H1 (cell line): ENCODE measurements at regions not wholly inside any gene's neighbourhood (a gene's known extent, or its start where the extent isn't known, plus 50 kb on each side); places are given as distances from the start of the nearest gene placed in this dataset.

Experiments used
- CTCF ChIA-PET: fragments of 300-600 bp; sonication (Branson Sonifier 250); formaldehyde crosslinking; loops from one replicate; lab custom pipeline; 2021; ENCODE audit not compliant: partially characterized antibody; lab: Charles Lee
- POLR2A ChIA-PET: fragments of 300-600 bp; sonication (Branson Sonifier 250); formaldehyde crosslinking; loops from one replicate; lab custom pipeline; 2021; ENCODE audit warnings: inconsistent platforms; ENCODE audit not compliant: partially characterized antibody; lab: Charles Lee
- DNase-seq, 2 experiments: peaks; one replicate each; pipeline versions ENCODE4 v3.0.0 to v3.0.0-alpha.2; 2010 to 2022; ENCODE audit warnings: low spot score in 2 of 2, low read depth in 1 of 2, mixed read lengths in 1 of 2
- FAIRE-seq: peaks from 2 replicates; lab custom pipeline; 2011; peaks lifted over from hg19 to GRCh38; lab: Jason Lieb, UNC
- H2AFZ ChIP-seq: 2 replicates; pipeline ENCODE4 v1.8.1; 2012; ENCODE audit warnings: low read length, inconsistent platforms
- H2AK5ac ChIP-seq: 2 replicates; pipeline ENCODE4 v1.6.1; 2013; ENCODE audit warnings: low read depth, low read length
- H2BK120ac ChIP-seq: replicated peaks from 2 replicates; pipeline ENCODE3; 2013; ENCODE audit warnings: low read depth, low read length, inconsistent platforms
- H2BK12ac ChIP-seq: 2 replicates; pipeline ENCODE4 v1.6.1; 2013; ENCODE audit warnings: low read depth, low read length
- H2BK15ac ChIP-seq: 2 replicates; pipeline ENCODE4 v1.6.1; 2013; ENCODE audit warnings: low read length
- H2BK20ac ChIP-seq: 2 replicates; pipeline ENCODE4 v1.6.1; 2013; ENCODE audit warnings: low read length
- H2BK5ac ChIP-seq: 2 replicates; pipeline ENCODE4 v1.6.1; 2013; ENCODE audit warnings: low read depth, low read length
- H3K14ac ChIP-seq: 2 replicates; pipeline ENCODE4 v1.6.1; 2013; ENCODE audit warnings: inconsistent platforms; ENCODE audit not compliant: insufficient read length
- H3K18ac ChIP-seq: 2 replicates; pipeline ENCODE4 v1.6.1; 2013; ENCODE audit warnings: low read length; ENCODE audit errors: extremely low read depth
- H3K23ac ChIP-seq: 2 replicates; pipeline ENCODE4 v1.6.1; 2013; ENCODE audit warnings: inconsistent platforms; ENCODE audit not compliant: insufficient read length
- H3K23me2 ChIP-seq: 2 replicates; pipeline ENCODE4 v1.6.1; 2013; ENCODE audit warnings: low read depth, low read length
- H3K27ac ChIP-seq: 2 replicates; pipeline ENCODE4 v1.6.1; 2011; ENCODE audit warnings: low read depth, low read length, inconsistent platforms
- H3K27me3 ChIP-seq, 4 experiments: replicated peaks in 1 of 4; 1 replicate in 1 of 4; 2 replicates in 3 of 4; pipeline versions ENCODE4 v1.6.1 to v1.8.1; 2011 to 2013; ENCODE audit warnings: low read length in 3 of 4, mild to moderate bottlenecking in 3 of 4, inconsistent platforms in 2 of 4, mixed read lengths in 2 of 4, moderate library complexity in 1 of 4; ENCODE audit not compliant: control insufficient read depth in 3 of 4, insufficient read depth in 3 of 4; ENCODE audit errors: extremely low read depth in 1 of 4
- H3K36me3 ChIP-seq, 4 experiments: 2 replicates each; pipeline versions ENCODE4 v1.6.1 to v1.8.1; 2011 to 2013; ENCODE audit warnings: mild to moderate bottlenecking in 4 of 4, low read length in 3 of 4, moderate library complexity in 2 of 4, control low read depth in 1 of 4, inconsistent platforms in 1 of 4; ENCODE audit not compliant: insufficient read depth in 4 of 4, control insufficient read depth in 2 of 4
- H3K4ac ChIP-seq: replicated peaks from 2 replicates; pipeline ENCODE3; 2013; ENCODE audit warnings: low read length, low read depth, mixed read lengths, inconsistent platforms; ENCODE audit not compliant: insufficient read length
- H3K4me1 ChIP-seq, 4 experiments: replicated peaks in 1 of 4; 1 replicate in 1 of 4; 2 replicates in 3 of 4; pipeline versions ENCODE4 v1.6.1 to v1.8.1; 2011 to 2013; ENCODE audit warnings: low read length in 3 of 4, inconsistent platforms in 2 of 4, mixed read lengths in 1 of 4; ENCODE audit not compliant: insufficient read depth in 4 of 4, control insufficient read depth in 3 of 4
- H3K4me2 ChIP-seq, 2 experiments: 2 replicates each; pipeline versions ENCODE4 v1.6.1 to v1.8.1; 2011 to 2013; ENCODE audit warnings: low read depth in 2 of 2, low read length in 2 of 2, control low read depth in 1 of 2, inconsistent platforms in 1 of 2, mild to moderate bottlenecking in 1 of 2; ENCODE audit not compliant: insufficient read depth in 1 of 2
- H3K4me3 ChIP-seq, 4 experiments: fragments of 200-600, 300-600 bp in 1 of 4; sonication (generic), shearing (Covaris generic), sonication (Bioruptor Twin) in 1 of 4; 2 replicates each; pipeline versions ENCODE4 v1.5.1 to v1.8.1; 2011 to 2016; ENCODE audit warnings: low read length in 4 of 4, low read depth in 3 of 4, control low read depth in 2 of 4, inconsistent platforms in 2 of 4, mild to moderate bottlenecking in 2 of 4, mixed read lengths in 1 of 4, moderate library complexity in 1 of 4; ENCODE audit not compliant: insufficient read depth in 2 of 4; ENCODE audit errors: extremely low read depth in 1 of 4
- H3K56ac ChIP-seq: replicated peaks from 2 replicates; pipeline ENCODE3; 2013; ENCODE audit warnings: low read depth, mild to moderate bottlenecking, mixed read lengths, low read length, inconsistent platforms; ENCODE audit not compliant: insufficient read length
- H3K79me1 ChIP-seq: 2 replicates; pipeline ENCODE4 v1.6.1; 2013; ENCODE audit warnings: low read depth, low read length, control low read depth
- H3K79me2 ChIP-seq, 2 experiments: 2 replicates each; pipeline versions ENCODE4 v1.6.1 to v1.8.1; 2012 to 2013; ENCODE audit warnings: low read length in 2 of 2, mild to moderate bottlenecking in 2 of 2, inconsistent platforms in 1 of 2; ENCODE audit not compliant: insufficient read depth in 2 of 2, control insufficient read depth in 1 of 2
- H3K9ac ChIP-seq, 4 experiments: replicated peaks in 1 of 4; 1 replicate in 1 of 4; 2 replicates in 3 of 4; pipeline versions ENCODE4 v1.6.1 to v1.8.1; 2011 to 2013; ENCODE audit warnings: low read depth in 3 of 4, low read length in 3 of 4, control low read depth in 2 of 4, mild to moderate bottlenecking in 2 of 4, moderate library complexity in 2 of 4, inconsistent platforms in 1 of 4; ENCODE audit errors: extremely low read depth in 1 of 4
- H3K9me3 ChIP-seq, 2 experiments: 2 replicates each; pipeline versions ENCODE4 v1.6.1 to v1.8.1; 2012 to 2013; ENCODE audit warnings: mild to moderate bottlenecking in 2 of 2, moderate library complexity in 2 of 2, control low read depth in 1 of 2, inconsistent platforms in 1 of 2, low read depth in 1 of 2, low read length in 1 of 2, mixed read lengths in 1 of 2; ENCODE audit not compliant: insufficient read depth in 2 of 2
- H4K20me1 ChIP-seq, 2 experiments: replicated peaks in 1 of 2; 2 replicates each; pipeline versions ENCODE3 to v1.8.1; 2011 to 2013; ENCODE audit warnings: inconsistent platforms in 2 of 2, low read length in 2 of 2, mild to moderate bottlenecking in 1 of 2; ENCODE audit not compliant: insufficient read depth in 2 of 2, control insufficient read depth in 1 of 2
- H4K5ac ChIP-seq: 2 replicates; pipeline ENCODE4 v1.6.1; 2013; ENCODE audit warnings: low read length, low read depth, mixed read lengths, inconsistent platforms; ENCODE audit not compliant: insufficient read length
- H4K8ac ChIP-seq: 2 replicates; pipeline ENCODE4 v1.8.0; 2013; ENCODE audit warnings: mild to moderate bottlenecking, moderate library complexity, low read length, inconsistent platforms; ENCODE audit not compliant: insufficient read depth; ENCODE audit errors: extremely low read depth
- H4K91ac ChIP-seq: replicated peaks from 2 replicates; pipeline ENCODE3; 2013; ENCODE audit warnings: low read length, mixed read lengths, inconsistent platforms; ENCODE audit not compliant: insufficient read length
- CEBPB ChIP-seq: IDR thresholded peaks from 2 replicates; pipeline ENCODE4 v1.6.1; 2012; ENCODE audit warnings: low read depth, low read length
- NRF1 ChIP-seq: IDR thresholded peaks from 2 replicates; pipeline ENCODE4 v1.6.1; 2011; ENCODE audit warnings: mild to moderate bottlenecking, low read depth, low read length, improper control_type of control experiment
- SIRT6 ChIP-seq: IDR thresholded peaks from one replicate; pipeline ENCODE4 v1.7.1; 2012; ENCODE audit warnings: low read length, inconsistent platforms
- WGBS, 2 experiments: shearing (Covaris generic) in 1 of 2; methylation state at CpG; one replicate each; pipeline versions ENCODE4 v1.1.6 to v1.1.7; 2013 to 2015; ENCODE audit warnings: low lambda C conversion rate in 2 of 2, mixed read lengths in 2 of 2, inconsistent platforms in 1 of 2, low coverage in 1 of 2, missing lambda C conversion rate in 1 of 2; ENCODE audit not compliant: insufficient replicate concordance in 2 of 2, insufficient coverage in 1 of 2, insufficient read length in 1 of 2; ENCODE audit errors: extremely low coverage in 1 of 2, missing lambda C conversion rate in 1 of 2; 5-methylcytosine and 5-hydroxymethylcytosine counted together

GRCh38 chr6:14543971-14544585 is 426.5 kb downstream of the CD83 start:
- no peak overlapping the region for H4K91ac ChIP-seq
- H3K36me3 ChIP-seq = no peaks in the 10 kb centered on the region
- H3K27ac ChIP-seq = no peak overlapping the region
- no peak overlapping the region for H2AK5ac ChIP-seq
- H3K9me3 ChIP-seq = no peaks in the 10 kb centered on the region
- FAIRE-seq (no peak), DNase-seq (no peak)
- H3K18ac ChIP-seq = no peak overlapping the region
- H2BK15ac ChIP-seq = no peak overlapping the region
- no peak overlapping the region for H2BK20ac ChIP-seq
- H3K56ac ChIP-seq = no peak overlapping the region
- WGBS, 2 experiments = 90% methylated on average over 6 of the region's 6 CpGs; no CpG with 5 or more reads in 1 of the 2 experiments
- no peaks in the 10 kb centered on the region for H3K79me2 ChIP-seq
- CTCF ChIA-PET = interaction anchor here (0.6 kb wide), 1 partner anchor 690 kb away, joined by 3 read pairs; no protein-coding TSS in a partner anchor
- H2BK12ac ChIP-seq = no peak overlapping the region; the same call in 1 of the 2 replicates
- H2BK5ac ChIP-seq = no peak overlapping the region
- no peaks in the 10 kb centered on the region; a peak in 1 of 7 replicates for H3K27me3 ChIP-seq
- H2AFZ ChIP-seq = no peak overlapping the region
- H3K23me2 ChIP-seq = no peaks in the 10 kb centered on the region
- no peak overlapping the region for H3K23ac ChIP-seq
- no peak overlapping the region for H2BK120ac ChIP-seq
- TF ChIP-seq CEBPB (no peak), NRF1 (no peak), SIRT6 (no peak)
- H3K4me1 ChIP-seq = peaks cover 0 to 9% (median 3%) of the 10 kb centered on the region in 4 experiments; a peak in 5 of 7 replicates
- no peak overlapping the region for H3K14ac ChIP-seq
- POLR2A ChIA-PET = no interaction called here
- no peak overlapping the region for H3K4me2 ChIP-seq
- H4K5ac ChIP-seq = no peak overlapping the region
- H3K4ac ChIP-seq = no peak overlapping the region
- H4K20me1 ChIP-seq = no peaks in the 10 kb centered on the region
- H3K79me1 ChIP-seq = no peaks in the 10 kb centered on the region
- no peak overlapping the region for H3K9ac ChIP-seq
- no peak overlapping the region for H4K8ac ChIP-seq
- no peak overlapping the region for H3K4me3 ChIP-seq
